OCI-LY7 (cell line): ENCODE measurements at regions not wholly inside any gene's neighbourhood (a gene's known extent, or its start where the extent isn't known, plus 50 kb on each side); places are given as distances from the start of the nearest gene placed in this dataset.

ENCODE experiments used
- BruUV-seq: library from RNA; stranded (reverse); fragments of 400-500 nt; replicated peaks from 2 replicates; lab custom pipeline; 2021; lab: Mats Ljungman, UMichigan
- CTCF ChIA-PET: fragments of 300-600 bp; sonication (Branson Sonifier 250); formaldehyde crosslinking; loops from one replicate; lab custom pipeline; 2022; ENCODE audit warnings: antibody characterized with exemption; ENCODE audit not compliant: unreplicated experiment; lab: Charles Lee
- POLR2A ChIA-PET: fragments of 300-600 bp; sonication (Branson Sonifier 250); formaldehyde crosslinking; loops from one replicate; lab custom pipeline; 2022; ENCODE audit warnings: antibody characterized with exemption; lab: Charles Lee
- DNase-seq: peaks from one replicate; pipeline ENCODE4 v3.0.0-alpha.2; 2015; ENCODE audit warnings: low spot score
- H2AFZ ChIP-seq: fragments of 200-600 bp; sonication (generic), shearing (Covaris generic); 2 replicates; pipeline ENCODE4 v1.6.1; 2014; ENCODE audit warnings: mild to moderate bottlenecking, antibody characterized with exemption, low read length, moderate library complexity
- H3K27ac ChIP-seq: fragments of 200-600 bp; sonication (generic); 2 replicates; pipeline ENCODE4 v1.5.1; 2014; ENCODE audit warnings: mixed run types, low read depth, mild to moderate bottlenecking, moderate library complexity, low read length, inconsistent platforms; ENCODE audit not compliant: poor library complexity, severe bottlenecking
- H3K36me3 ChIP-seq: fragments of 200-600 bp; sonication (generic); 2 replicates; pipeline ENCODE4 v1.6.1; 2014; ENCODE audit warnings: mild to moderate bottlenecking, antibody characterized with exemption, low read length, moderate library complexity, mixed read lengths; ENCODE audit not compliant: insufficient read depth
- H3K4me1 ChIP-seq: fragments of 200-600 bp; sonication (generic); 2 replicates; pipeline ENCODE4 v1.5.1; 2014; ENCODE audit warnings: mild to moderate bottlenecking, low read length; ENCODE audit not compliant: insufficient read depth, poor library complexity, severe bottlenecking
- H3K4me2 ChIP-seq: fragments of 200-600 bp; sonication (generic); 2 replicates; pipeline ENCODE4 v1.6.1; 2014; ENCODE audit warnings: mild to moderate bottlenecking, low read length
- H3K4me3 ChIP-seq: fragments of 200-600 bp; sonication (generic); 2 replicates; pipeline ENCODE4 v1.5.1; 2014; ENCODE audit warnings: mild to moderate bottlenecking, low read depth, low read length; ENCODE audit not compliant: poor library complexity, severe bottlenecking
- H3K79me2 ChIP-seq: fragments of 200-600 bp; sonication (generic); 2 replicates; pipeline ENCODE4 v1.6.1; 2016; ENCODE audit warnings: low read depth, mild to moderate bottlenecking, low read length, moderate library complexity, mixed read lengths; ENCODE audit not compliant: insufficient read depth
- H3K9me2 ChIP-seq: fragments of 200-600 bp; sonication (generic); 2 replicates; pipeline ENCODE4 v1.6.1; 2016; ENCODE audit warnings: mild to moderate bottlenecking, low read length, mixed read lengths; ENCODE audit not compliant: insufficient read depth
- H3K9me3 ChIP-seq: fragments of 200-600 bp; sonication (generic); 2 replicates; pipeline ENCODE4 v1.6.1; 2014; ENCODE audit warnings: mild to moderate bottlenecking, mixed run types, low read length, mixed read lengths
- H4K20me1 ChIP-seq: fragments of 200-600 bp; sonication (generic); 2 replicates; pipeline ENCODE4 v1.6.1; 2014; ENCODE audit warnings: mild to moderate bottlenecking, antibody characterized with exemption, low read length, moderate library complexity, mixed read lengths; ENCODE audit not compliant: insufficient read depth
- EZH2phosphoT487 ChIP-seq: fragments of 200-600 bp; sonication (generic); IDR thresholded peaks from 2 replicates; pipeline ENCODE4 v1.6.1; 2018; ENCODE audit warnings: low read depth, borderline replicate concordance, mild to moderate bottlenecking, mixed run types, antibody characterized with exemption, low read length, moderate library complexity, mixed read lengths
- intact Hi-C: fragments of 100-400 bp; cut with micrococcal nuclease; formaldehyde crosslinking; loops from one replicate; pipeline ENCODE4 v1.10.0; 2022; ENCODE audit not compliant: unreplicated experiment
- TF ChIP-seq, protein P1 (sequence below): fragments of 200-600 bp; sonication (generic); conservative IDR thresholded peaks from 2 replicates; pipeline ENCODE4 v1.5.1; 2014; ENCODE audit warnings: mild to moderate bottlenecking, antibody characterized with exemption, low read length, moderate library complexity, mixed read lengths

DNA sequence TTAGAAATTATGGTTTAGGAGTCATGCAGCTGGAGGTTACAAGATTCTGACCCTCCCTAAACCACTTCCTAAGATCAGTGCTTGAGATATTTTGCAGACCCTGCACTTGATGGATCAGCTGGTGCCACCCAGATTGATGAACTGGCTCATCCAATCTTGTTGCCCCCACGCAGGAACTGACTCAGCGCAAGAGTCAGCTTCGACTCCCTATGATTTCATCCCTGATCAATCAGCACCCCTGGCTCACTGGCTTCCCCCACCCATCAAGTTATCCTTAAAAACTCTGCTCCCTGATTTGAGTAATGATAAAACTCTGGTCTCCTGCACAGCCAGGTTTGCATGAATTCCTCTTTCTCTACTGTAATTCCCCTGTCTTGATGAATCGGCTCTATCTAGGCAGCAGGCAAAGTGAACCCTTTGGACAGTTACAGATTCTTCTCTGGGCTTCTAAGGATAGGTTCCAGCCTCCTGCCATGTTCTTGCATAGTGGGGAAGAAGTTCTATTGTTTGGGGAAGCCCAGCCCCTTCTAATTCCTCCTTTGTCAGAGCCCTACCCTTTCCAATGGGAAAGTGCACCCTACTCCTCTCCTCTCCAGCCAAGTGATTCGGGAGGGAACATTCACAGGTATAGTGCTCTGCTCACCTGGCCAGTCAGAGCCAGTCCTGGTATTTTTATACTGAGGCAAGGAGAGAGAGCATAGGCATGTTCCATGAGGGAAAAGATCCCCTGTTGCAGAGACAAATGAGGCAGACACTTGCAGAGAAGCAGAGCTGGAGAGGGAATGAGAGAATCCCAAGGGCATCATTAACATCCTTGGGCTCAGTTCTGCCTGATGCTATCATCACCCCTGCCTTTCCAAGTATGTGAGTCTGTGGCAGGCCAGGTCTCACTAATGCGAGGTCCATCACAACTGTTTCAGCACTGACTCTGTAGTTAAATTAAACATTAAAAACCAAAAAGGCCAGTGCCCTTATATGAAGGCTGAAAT, 224.4 kb upstream of the GALNT17 start:
- H3K4me2 ChIP-seq: no peak overlapping the region
- intact Hi-C loops: no loop called here
- H3K4me3 ChIP-seq: no peak overlapping the region
- no peaks in the 10 kb centered on the region for H3K9me2 ChIP-seq
- CTCF ChIA-PET: no interaction called here
- no peaks in the 10 kb centered on the region for H3K9me3 ChIP-seq
- POLR2A ChIA-PET: no interaction called here
- no TSS peak for BruUV-seq
- DNase-seq: no peak
- no peak overlapping the region for H2AFZ ChIP-seq
- H3K36me3 ChIP-seq: no peaks in the 10 kb centered on the region
- H3K79me2 ChIP-seq: no peaks in the 10 kb centered on the region
- H3K4me1 ChIP-seq: no peaks in the 10 kb centered on the region
- H3K27ac ChIP-seq: no peak overlapping the region
- TF ChIP-seq, protein P1, sequence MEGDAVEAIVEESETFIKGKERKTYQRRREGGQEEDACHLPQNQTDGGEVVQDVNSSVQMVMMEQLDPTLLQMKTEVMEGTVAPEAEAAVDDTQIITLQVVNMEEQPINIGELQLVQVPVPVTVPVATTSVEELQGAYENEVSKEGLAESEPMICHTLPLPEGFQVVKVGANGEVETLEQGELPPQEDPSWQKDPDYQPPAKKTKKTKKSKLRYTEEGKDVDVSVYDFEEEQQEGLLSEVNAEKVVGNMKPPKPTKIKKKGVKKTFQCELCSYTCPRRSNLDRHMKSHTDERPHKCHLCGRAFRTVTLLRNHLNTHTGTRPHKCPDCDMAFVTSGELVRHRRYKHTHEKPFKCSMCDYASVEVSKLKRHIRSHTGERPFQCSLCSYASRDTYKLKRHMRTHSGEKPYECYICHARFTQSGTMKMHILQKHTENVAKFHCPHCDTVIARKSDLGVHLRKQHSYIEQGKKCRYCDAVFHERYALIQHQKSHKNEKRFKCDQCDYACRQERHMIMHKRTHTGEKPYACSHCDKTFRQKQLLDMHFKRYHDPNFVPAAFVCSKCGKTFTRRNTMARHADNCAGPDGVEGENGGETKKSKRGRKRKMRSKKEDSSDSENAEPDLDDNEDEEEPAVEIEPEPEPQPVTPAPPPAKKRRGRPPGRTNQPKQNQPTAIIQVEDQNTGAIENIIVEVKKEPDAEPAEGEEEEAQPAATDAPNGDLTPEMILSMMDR: no peak
- no peak for TF ChIP-seq EZH2phosphoT487
- no peaks in the 10 kb centered on the region for H4K20me1 ChIP-seq

DNA sequence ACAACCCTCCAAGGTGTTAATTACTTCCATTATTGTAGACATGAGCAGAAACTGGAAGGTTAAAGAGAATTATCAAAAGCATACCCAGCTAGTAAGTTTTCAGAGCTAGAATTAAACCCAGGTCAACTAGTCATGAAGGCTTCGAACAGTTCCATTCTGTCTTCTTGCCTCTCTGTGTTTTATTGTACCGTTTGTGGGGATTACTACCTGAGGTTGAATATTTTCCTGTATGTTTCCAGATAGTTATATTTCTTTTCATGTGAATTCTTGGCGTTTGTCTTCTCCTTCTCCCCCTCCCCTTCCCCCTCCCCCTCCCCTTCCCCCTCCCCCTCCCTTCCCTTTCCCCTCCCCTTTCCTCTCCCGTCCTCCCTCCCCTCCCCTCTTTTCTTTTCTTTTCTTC, 218.0 kb upstream of the GALNT17 start:
- no TSS peak for BruUV-seq
- no peaks in the 10 kb centered on the region for H3K79me2 ChIP-seq
- intact Hi-C loops: no loop called here
- ChIA-PET POLR2A (no interaction called here), CTCF (no interaction called here)
- H3K9me3 ChIP-seq: no peaks in the 10 kb centered on the region
- H3K4me1 ChIP-seq: no peaks in the 10 kb centered on the region
- H3K36me3 ChIP-seq: no peaks in the 10 kb centered on the region
- H4K20me1 ChIP-seq: no peaks in the 10 kb centered on the region
- TF ChIP-seq EZH2phosphoT487: no peak
- TF ChIP-seq, protein P1: no peak
- no peak overlapping the region for H2AFZ ChIP-seq
- H3K4me3 ChIP-seq: no peak overlapping the region
- H3K27ac ChIP-seq: no peak overlapping the region
- no peak overlapping the region for H3K4me2 ChIP-seq
- no peak for DNase-seq
- no peaks in the 10 kb centered on the region for H3K9me2 ChIP-seq

DNA sequence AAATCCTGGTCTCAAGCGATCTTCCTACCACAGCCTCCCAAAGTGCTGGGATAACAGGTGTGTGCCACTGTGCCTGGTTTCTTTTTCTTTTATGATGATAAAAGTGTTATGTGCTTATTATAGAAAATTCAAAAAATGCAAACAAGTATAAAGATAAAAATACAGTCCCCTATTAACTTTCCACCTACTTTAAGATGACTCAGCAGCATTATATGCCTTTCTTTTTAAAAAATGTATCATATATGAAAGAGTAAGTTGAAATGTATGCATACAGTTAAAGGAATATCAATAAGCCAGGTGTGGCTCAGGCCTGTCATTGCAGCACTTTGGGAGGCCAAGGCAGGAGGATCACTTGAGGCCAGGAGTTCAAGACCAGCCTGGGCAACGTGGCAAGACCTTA, 216.9 kb upstream of the GALNT17 start:
- no peaks in the 10 kb centered on the region for H3K79me2 ChIP-seq
- H3K4me2 ChIP-seq: no peak overlapping the region
- H3K4me3 ChIP-seq: no peak overlapping the region
- ChIA-PET POLR2A (no interaction called here), CTCF (no interaction called here)
- TF ChIP-seq EZH2phosphoT487: no peak
- TF ChIP-seq, protein P1: no peak
- DNase-seq: no peak
- no peaks in the 10 kb centered on the region for H3K4me1 ChIP-seq
- no peaks in the 10 kb centered on the region for H4K20me1 ChIP-seq
- H3K36me3 ChIP-seq: no peaks in the 10 kb centered on the region
- intact Hi-C loops: no loop called here
- no peaks in the 10 kb centered on the region for H3K9me3 ChIP-seq
- no peak overlapping the region for H3K27ac ChIP-seq
- BruUV-seq: no TSS peak
- no peak overlapping the region for H2AFZ ChIP-seq
- H3K9me2 ChIP-seq: no peaks in the 10 kb centered on the region
